Endothelial cell of umbilical vein (primary cell): ENCODE measurements at regions not wholly inside any gene's neighbourhood (a gene's known extent, or its start where the extent isn't known, plus 50 kb on each side); places are given as distances from the start of the nearest gene placed in this dataset.

Experiments used
- BruUV-seq: library from RNA; stranded (reverse); fragments of 400-500 nt; replicated peaks from 2 replicates; lab custom pipeline; 2021; lab: Mats Ljungman, UMichigan
- CTCF ChIA-PET: fragments of 300-600, 350-600 bp; sonication (Branson Sonifier 250); formaldehyde crosslinking; loops from one replicate; lab custom pipeline; 2021; ENCODE audit warnings: antibody characterized with exemption, inconsistent platforms; lab: Charles Lee
- POLR2A ChIA-PET: fragments of 300-600, 350-600 bp; sonication (Branson Sonifier 250); formaldehyde crosslinking; loops from one replicate; lab custom pipeline; 2021; ENCODE audit warnings: antibody characterized with exemption, inconsistent platforms; lab: Charles Lee
- DNase-seq: peaks from one replicate; pipeline ENCODE4 v3.0.0-alpha.2; 2011; ENCODE audit warnings: low read depth, low spot score
- FAIRE-seq: peaks from 2 replicates; lab custom pipeline; 2011; peaks lifted over from hg19 to GRCh38; lab: Jason Lieb, UNC
- H2AFZ ChIP-seq: 2 replicates; pipeline ENCODE4 v1.6.0; 2012; ENCODE audit warnings: low read depth, low read length, control low read depth, inconsistent platforms
- H3K27ac ChIP-seq: 2 replicates; pipeline ENCODE4 v1.5.1; 2011; ENCODE audit warnings: low read depth, mild to moderate bottlenecking, control low read depth, low read length, moderate library complexity; ENCODE audit not compliant: insufficient read depth
- H3K27me3 ChIP-seq, 2 experiments: 2 replicates each; pipeline versions ENCODE4 v1.6.0 to v1.6.1; 2011; ENCODE audit warnings: low read length in 2 of 2, mixed read lengths in 1 of 2; ENCODE audit not compliant: control insufficient read depth in 2 of 2, insufficient read depth in 2 of 2
- H3K36me3 ChIP-seq, 2 experiments: 2 replicates in 1 of 2; 3 replicates in 1 of 2; pipeline ENCODE4 v1.5.1; 2011; ENCODE audit warnings: low read length in 2 of 2, mild to moderate bottlenecking in 1 of 2, moderate library complexity in 1 of 2; ENCODE audit not compliant: control insufficient read depth in 2 of 2, insufficient read depth in 2 of 2; ENCODE audit errors: extremely low read depth in 1 of 2
- H3K4me1 ChIP-seq: 3 replicates; pipeline ENCODE4 v1.5.1; 2011; ENCODE audit warnings: mild to moderate bottlenecking, low read length; ENCODE audit not compliant: control insufficient read depth, insufficient read depth; ENCODE audit errors: extremely low read depth
- H3K4me2 ChIP-seq: 2 replicates; pipeline ENCODE4 v1.6.1; 2011; ENCODE audit warnings: low read length, control low read depth, mixed read lengths; ENCODE audit not compliant: insufficient read depth
- H3K4me3 ChIP-seq, 3 experiments: fragments of 200-600 bp in 1 of 3; sonication (generic), shearing (Covaris generic) in 1 of 3; replicated peaks in 1 of 3; 2 replicates each; pipeline ENCODE4 v1.5.1; 2011 to 2016; ENCODE audit warnings: control low read depth in 3 of 3, low read length in 3 of 3, mild to moderate bottlenecking in 2 of 3, inconsistent platforms in 1 of 3, low read depth in 1 of 3, moderate library complexity in 1 of 3; ENCODE audit not compliant: insufficient read depth in 1 of 3
- H3K79me2 ChIP-seq: 2 replicates; pipeline ENCODE4 v1.6.0; 2012; ENCODE audit warnings: low read length, inconsistent platforms; ENCODE audit not compliant: control insufficient read depth, insufficient read depth
- H3K9ac ChIP-seq: replicated peaks from 2 replicates; pipeline ENCODE3; 2011; ENCODE audit warnings: low read length, control low read depth; ENCODE audit not compliant: insufficient read depth; ENCODE audit errors: extremely low read depth
- H3K9me1 ChIP-seq: replicated peaks from 3 replicates; pipeline ENCODE4 v1.6.0; 2011; ENCODE audit warnings: mild to moderate bottlenecking, low read length; ENCODE audit not compliant: control insufficient read depth, insufficient read depth; ENCODE audit errors: extremely low read depth
- H3K9me3 ChIP-seq: replicated peaks from 2 replicates; pipeline ENCODE4 v1.5.1; 2012; ENCODE audit warnings: low read length, inconsistent platforms; ENCODE audit not compliant: control insufficient read depth, insufficient read depth
- H4K20me1 ChIP-seq: replicated peaks from 2 replicates; pipeline ENCODE3; 2011; ENCODE audit warnings: mild to moderate bottlenecking, low read length; ENCODE audit not compliant: control insufficient read depth, insufficient read depth; ENCODE audit errors: extremely low read depth
- EZH2 ChIP-seq: IDR thresholded peaks from 2 replicates; pipeline ENCODE4 v1.6.1; 2012; ENCODE audit warnings: borderline replicate concordance, low read depth, mild to moderate bottlenecking, moderate library complexity, low read length, inconsistent platforms; ENCODE audit not compliant: severe bottlenecking
- FOS ChIP-seq: IDR thresholded peaks from 2 replicates; pipeline ENCODE4 v1.6.1; 2011; ENCODE audit warnings: mild to moderate bottlenecking, low read length, moderate library complexity, borderline replicate concordance; ENCODE audit not compliant: insufficient read depth
- GATA2 ChIP-seq: IDR thresholded peaks from 2 replicates; pipeline ENCODE4 v1.7.0; 2011; ENCODE audit warnings: low read depth, mild to moderate bottlenecking, moderate library complexity, mixed read lengths, low read length; ENCODE audit not compliant: insufficient read length, insufficient read depth
- JUN ChIP-seq: IDR thresholded peaks from 2 replicates; pipeline ENCODE4 v1.6.1; 2011; ENCODE audit warnings: borderline replicate concordance, low read depth; ENCODE audit not compliant: insufficient read length, insufficient read depth
- MYC ChIP-seq: IDR thresholded peaks from one replicate; pipeline ENCODE4 v1.6.1; 2011; ENCODE audit warnings: mild to moderate bottlenecking, low read depth, low read length
- POLR2A ChIP-seq: IDR thresholded peaks from 2 replicates; pipeline ENCODE4 v1.6.1; 2012; ENCODE audit warnings: low read depth, mild to moderate bottlenecking, control low read depth, low read length
- POLR2AphosphoS5 ChIP-seq: IDR thresholded peaks from 2 replicates; pipeline ENCODE4 v1.6.1; 2012; ENCODE audit warnings: low read depth, mild to moderate bottlenecking, control low read depth, low read length, moderate library complexity; ENCODE audit not compliant: insufficient read depth
- dilution Hi-C: fragments of 300-500 bp; cut with MboI; formaldehyde crosslinking; loops from one replicate; pipeline ENCODE4 v1.15.0; 2019; ENCODE audit warnings: low sequenced_read_pairs; ENCODE audit not compliant: extremely low pct_ligation_motif_present
- intact Hi-C: fragments of 100-400 bp; cut with micrococcal nuclease; formaldehyde crosslinking; loops from one replicate; pipeline ENCODE4 v1.10.0; 2022
- TF ChIP-seq, protein P1 (sequence below): IDR thresholded peaks from 2 replicates; pipeline ENCODE4 v1.6.1; 2011; ENCODE audit not compliant: insufficient read depth, insufficient read length
- TF ChIP-seq, protein P2 (sequence below), 2 donors: IDR thresholded peaks; 1 replicate in 1 of 2; 2 replicates in 1 of 2; pipeline ENCODE4 v1.5.1; 2011; ENCODE audit warnings: low read length in 2 of 2, mild to moderate bottlenecking in 2 of 2, moderate library complexity in 2 of 2, control low read depth in 1 of 2, inconsistent platforms in 1 of 2, low read depth in 1 of 2; ENCODE audit not compliant: insufficient read depth in 1 of 2; ENCODE audit errors: extremely low read depth in 1 of 2

DNA sequence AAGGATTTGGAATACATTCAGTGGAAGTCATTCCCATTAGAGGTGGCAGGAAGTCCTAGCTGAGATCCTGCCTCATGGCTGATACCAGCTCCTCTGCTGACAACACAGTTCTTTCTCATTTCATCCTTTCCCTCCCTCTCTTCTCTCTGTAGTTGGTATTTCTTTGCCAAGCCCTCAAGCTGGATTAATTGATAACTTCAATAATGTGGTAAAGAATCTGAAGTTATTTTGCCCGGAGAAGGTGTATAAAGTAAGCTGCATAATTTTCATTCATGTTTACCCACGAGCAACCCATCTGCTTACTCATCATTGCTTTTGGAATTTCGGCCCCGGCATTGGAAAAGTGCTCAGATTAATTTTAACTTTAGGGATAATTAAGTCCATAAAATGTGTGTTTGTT is 85.2 kb upstream of the PLPP4 start:
- Histone ChIP-seq H3K27me3 (peaks cover 2 to 19% of the 10 kb centered on the region in 2 experiments), H3K9me1 (no peaks in the 10 kb centered on the region), H3K4me1 (no peaks in the 10 kb centered on the region), H2AFZ (no peak overlapping the region), H3K36me3 (no peaks in the 10 kb centered on the region), H3K9me3 (no peaks in the 10 kb centered on the region), H3K4me3 (no peak overlapping the region), H4K20me1 (no peaks in the 10 kb centered on the region), H3K27ac (no peak overlapping the region), H3K79me2 (no peaks in the 10 kb centered on the region), H3K9ac (no peak overlapping the region), H3K4me2 (no peak overlapping the region)
- dilution Hi-C loops (no loop called here), intact Hi-C loops (no loop called here)
- no peak for TF ChIP-seq POLR2A
- no peak for TF ChIP-seq FOS
- TF ChIP-seq GATA2, result no peak
- no peak for TF ChIP-seq MYC
- TF ChIP-seq, protein P1, sequence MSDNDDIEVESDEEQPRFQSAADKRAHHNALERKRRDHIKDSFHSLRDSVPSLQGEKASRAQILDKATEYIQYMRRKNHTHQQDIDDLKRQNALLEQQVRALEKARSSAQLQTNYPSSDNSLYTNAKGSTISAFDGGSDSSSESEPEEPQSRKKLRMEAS, result no peak
- no peak for TF ChIP-seq JUN
- no peak for TF ChIP-seq EZH2
- no peak for TF ChIP-seq POLR2AphosphoS5
- TF ChIP-seq, protein P2, sequence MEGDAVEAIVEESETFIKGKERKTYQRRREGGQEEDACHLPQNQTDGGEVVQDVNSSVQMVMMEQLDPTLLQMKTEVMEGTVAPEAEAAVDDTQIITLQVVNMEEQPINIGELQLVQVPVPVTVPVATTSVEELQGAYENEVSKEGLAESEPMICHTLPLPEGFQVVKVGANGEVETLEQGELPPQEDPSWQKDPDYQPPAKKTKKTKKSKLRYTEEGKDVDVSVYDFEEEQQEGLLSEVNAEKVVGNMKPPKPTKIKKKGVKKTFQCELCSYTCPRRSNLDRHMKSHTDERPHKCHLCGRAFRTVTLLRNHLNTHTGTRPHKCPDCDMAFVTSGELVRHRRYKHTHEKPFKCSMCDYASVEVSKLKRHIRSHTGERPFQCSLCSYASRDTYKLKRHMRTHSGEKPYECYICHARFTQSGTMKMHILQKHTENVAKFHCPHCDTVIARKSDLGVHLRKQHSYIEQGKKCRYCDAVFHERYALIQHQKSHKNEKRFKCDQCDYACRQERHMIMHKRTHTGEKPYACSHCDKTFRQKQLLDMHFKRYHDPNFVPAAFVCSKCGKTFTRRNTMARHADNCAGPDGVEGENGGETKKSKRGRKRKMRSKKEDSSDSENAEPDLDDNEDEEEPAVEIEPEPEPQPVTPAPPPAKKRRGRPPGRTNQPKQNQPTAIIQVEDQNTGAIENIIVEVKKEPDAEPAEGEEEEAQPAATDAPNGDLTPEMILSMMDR (IDR thresholded peaks at IDR 0.05; ENCODE audit: extremely low read depth in 1 of 2, insufficient read depth in 1 of 2, low read depth in 1 of 2, low read length in 2 of 2), result no peak
- BruUV-seq, result no TSS peak
- DNase-seq (no peak), FAIRE-seq (no peak)
- ChIA-PET CTCF (no interaction called here), POLR2A (no interaction called here)
